C4-2B (cell line): ENCODE measurements at regions not wholly inside any gene's neighbourhood (a gene's known extent, or its start where the extent isn't known, plus 50 kb on each side); places are given as distances from the start of the nearest gene placed in this dataset.

Experiments used
- ZFX ChIP-seq: fragments of 450-650 bp; IDR thresholded peaks from 2 replicates; pipeline ENCODE4 v1.6.1; 2017
- TF ChIP-seq, protein P1 (sequence below): fragments of 450-650 bp; conservative IDR thresholded peaks from 2 replicates; pipeline ENCODE4 v1.5.1; 2017; ENCODE audit warnings: mild to moderate bottlenecking

DNA sequence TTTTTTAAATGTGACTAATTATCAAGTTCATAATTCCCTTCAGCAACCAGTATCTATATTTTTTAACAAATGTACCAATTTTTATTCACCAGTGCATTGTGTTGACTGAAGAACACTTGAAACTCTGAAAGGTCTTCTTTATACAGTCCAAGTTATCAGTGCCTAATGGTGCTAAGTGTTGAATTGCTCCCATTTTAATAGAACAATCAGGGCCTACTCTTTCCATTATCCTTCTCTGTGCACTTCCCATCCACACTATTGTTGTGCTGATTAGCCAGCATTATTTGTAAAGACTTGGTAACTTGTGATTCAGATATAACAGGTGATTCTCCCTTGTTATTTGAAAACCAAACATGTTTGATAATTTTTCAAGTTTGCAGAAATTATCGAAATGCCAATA lies 1209.7 kb upstream of the MAP3K7 start:
- TF ChIP-seq, protein P1, sequence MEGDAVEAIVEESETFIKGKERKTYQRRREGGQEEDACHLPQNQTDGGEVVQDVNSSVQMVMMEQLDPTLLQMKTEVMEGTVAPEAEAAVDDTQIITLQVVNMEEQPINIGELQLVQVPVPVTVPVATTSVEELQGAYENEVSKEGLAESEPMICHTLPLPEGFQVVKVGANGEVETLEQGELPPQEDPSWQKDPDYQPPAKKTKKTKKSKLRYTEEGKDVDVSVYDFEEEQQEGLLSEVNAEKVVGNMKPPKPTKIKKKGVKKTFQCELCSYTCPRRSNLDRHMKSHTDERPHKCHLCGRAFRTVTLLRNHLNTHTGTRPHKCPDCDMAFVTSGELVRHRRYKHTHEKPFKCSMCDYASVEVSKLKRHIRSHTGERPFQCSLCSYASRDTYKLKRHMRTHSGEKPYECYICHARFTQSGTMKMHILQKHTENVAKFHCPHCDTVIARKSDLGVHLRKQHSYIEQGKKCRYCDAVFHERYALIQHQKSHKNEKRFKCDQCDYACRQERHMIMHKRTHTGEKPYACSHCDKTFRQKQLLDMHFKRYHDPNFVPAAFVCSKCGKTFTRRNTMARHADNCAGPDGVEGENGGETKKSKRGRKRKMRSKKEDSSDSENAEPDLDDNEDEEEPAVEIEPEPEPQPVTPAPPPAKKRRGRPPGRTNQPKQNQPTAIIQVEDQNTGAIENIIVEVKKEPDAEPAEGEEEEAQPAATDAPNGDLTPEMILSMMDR: no peak
- no peak for TF ChIP-seq ZFX
